Peyer's patch (tissue), 4 donors: ENCODE measurements at regions not wholly inside any gene's neighbourhood (a gene's known extent, or its start where the extent isn't known, plus 50 kb on each side); places are given as distances from the start of the nearest gene placed in this dataset.

Source experiments
- CTCF ChIP-seq, 6 experiments: fragments of 450-650 bp in 4 of 6; fragments of 200-600 bp in 2 of 6; sonication (generic) in 1 of 6; IDR thresholded peaks; one replicate each; pipeline ENCODE4 v1.5.1; 2017 to 2019; ENCODE audit warnings: antibody characterized with exemption in 6 of 6, mild to moderate bottlenecking in 3 of 6, moderate library complexity in 1 of 6
- POLR2A ChIP-seq, 2 donors: fragments of 450-650 bp; IDR thresholded peaks; one replicate each; pipeline ENCODE4 v1.5.1; 2017; ENCODE audit warnings: antibody characterized with exemption in 2 of 2, mild to moderate bottlenecking in 2 of 2, moderate library complexity in 2 of 2

DNA sequence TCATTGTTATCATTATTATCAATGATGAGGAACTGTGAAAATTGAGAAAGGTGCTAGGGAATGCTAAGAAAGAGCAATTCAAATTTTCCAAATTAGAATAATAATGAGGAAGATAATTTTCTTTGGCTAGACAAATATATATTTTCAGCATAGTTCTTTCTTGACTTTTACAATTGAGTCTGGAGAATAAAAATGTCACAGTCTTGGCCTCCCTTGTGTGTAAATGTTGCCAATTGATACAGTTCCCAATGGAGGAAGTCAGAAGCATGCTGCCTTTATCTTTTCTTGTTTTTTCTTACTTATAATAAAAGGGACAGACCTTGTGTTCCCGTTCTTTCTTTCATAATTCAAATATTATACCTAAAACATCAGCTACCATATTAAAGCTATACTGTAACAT, 774.4 kb downstream of the SI start:
- no peak for TF ChIP-seq CTCF (IDR thresholded peaks at IDR 0.05)
- TF ChIP-seq POLR2A (IDR thresholded peaks at IDR 0.05), result no peak
